NB4 (cell line): ENCODE measurements at regions not wholly inside any gene's neighbourhood (a gene's known extent, or its start where the extent isn't known, plus 50 kb on each side); places are given as distances from the start of the nearest gene placed in this dataset.

Source experiments
- POLR2A ChIP-seq: IDR thresholded peaks from 2 replicates; pipeline ENCODE4 v1.6.1; 2011; ENCODE audit warnings: mild to moderate bottlenecking; ENCODE audit not compliant: insufficient read length; ENCODE audit errors: extremely low read depth
- TF ChIP-seq, protein P1 (sequence below): IDR thresholded peaks from one replicate; pipeline ENCODE4 v1.5.1; 2012; ENCODE audit warnings: low read depth, low read length

- no peak for TF ChIP-seq POLR2A
- TF ChIP-seq, protein P1, sequence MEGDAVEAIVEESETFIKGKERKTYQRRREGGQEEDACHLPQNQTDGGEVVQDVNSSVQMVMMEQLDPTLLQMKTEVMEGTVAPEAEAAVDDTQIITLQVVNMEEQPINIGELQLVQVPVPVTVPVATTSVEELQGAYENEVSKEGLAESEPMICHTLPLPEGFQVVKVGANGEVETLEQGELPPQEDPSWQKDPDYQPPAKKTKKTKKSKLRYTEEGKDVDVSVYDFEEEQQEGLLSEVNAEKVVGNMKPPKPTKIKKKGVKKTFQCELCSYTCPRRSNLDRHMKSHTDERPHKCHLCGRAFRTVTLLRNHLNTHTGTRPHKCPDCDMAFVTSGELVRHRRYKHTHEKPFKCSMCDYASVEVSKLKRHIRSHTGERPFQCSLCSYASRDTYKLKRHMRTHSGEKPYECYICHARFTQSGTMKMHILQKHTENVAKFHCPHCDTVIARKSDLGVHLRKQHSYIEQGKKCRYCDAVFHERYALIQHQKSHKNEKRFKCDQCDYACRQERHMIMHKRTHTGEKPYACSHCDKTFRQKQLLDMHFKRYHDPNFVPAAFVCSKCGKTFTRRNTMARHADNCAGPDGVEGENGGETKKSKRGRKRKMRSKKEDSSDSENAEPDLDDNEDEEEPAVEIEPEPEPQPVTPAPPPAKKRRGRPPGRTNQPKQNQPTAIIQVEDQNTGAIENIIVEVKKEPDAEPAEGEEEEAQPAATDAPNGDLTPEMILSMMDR = no peak
Measured at GRCh38 chr10:58107506-58107905, 160.2 kb downstream of the IPMK start.
